ENCODE measurements at regions not wholly inside any gene's neighbourhood (a gene's known extent, or its start where the extent isn't known, plus 50 kb on each side); places are given as distances from the start of the nearest gene placed in this dataset.

GRCh38 chr18:26617151-26617554, 68.8 kb upstream of the KCTD1 start:
- in situ Hi-C loops (cut with HindIII; ENCODE audit: low sequenced_read_pairs), result no loop called here

DNA sequence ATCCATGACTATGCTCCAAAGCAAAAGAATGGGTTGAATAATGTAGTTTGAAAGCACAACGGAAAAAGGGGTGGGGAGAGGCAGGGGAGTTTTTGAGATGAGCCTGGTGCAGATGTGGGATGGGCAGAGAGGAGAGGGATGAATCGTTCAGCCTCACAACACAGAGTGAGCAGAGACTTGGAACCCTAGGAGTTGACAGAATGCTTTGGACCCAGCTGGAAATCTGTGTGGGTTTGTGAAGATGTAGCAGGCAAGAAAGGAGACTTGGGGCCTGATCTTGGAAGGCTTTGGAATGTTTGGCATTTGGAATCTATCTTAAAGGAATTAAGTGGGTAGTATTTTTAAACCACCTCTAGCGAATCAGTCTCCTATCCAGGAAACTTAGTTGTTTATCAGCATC, 66.0 kb upstream of the KCTD1 start:
- in situ Hi-C loops (cut with HindIII; ENCODE audit: low sequenced_read_pairs), result no loop called here
- no peak overlapping the region for H3K4me3 ChIP-seq (ENCODE audit: low read depth, low read length)
- TF ChIP-seq CTCF (IDR thresholded peaks at IDR 0.05; ENCODE audit: low read depth, low read length), result no peak
- no peak for DNase-seq (ENCODE audit: low read depth, low spot score)

More at GRCh38 chr18:26617151-26617554, 68.8 kb upstream of the KCTD1 start:
- no peak overlapping the region for H3K4me3 ChIP-seq (ENCODE audit: low read depth, low read length)
- TF ChIP-seq CTCF (IDR thresholded peaks at IDR 0.05; ENCODE audit: low read depth, low read length), result no peak
- DNase-seq (ENCODE audit: low read depth, low spot score), result peak; percentile 91
